CD4-positive, alpha-beta memory T cell (primary cell): ENCODE measurements at regions not wholly inside any gene's neighbourhood (a gene's known extent, or its start where the extent isn't known, plus 50 kb on each side); places are given as distances from the start of the nearest gene placed in this dataset.

Experiments
- CTCF ChIA-PET: fragments of 350-600 bp; sonication (Branson Sonifier 250); formaldehyde crosslinking; loops from one replicate; lab custom pipeline; 2021; ENCODE audit warnings: inconsistent platforms; ENCODE audit not compliant: partially characterized antibody; lab: Charles Lee
- POLR2A ChIA-PET: fragments of 350-600 bp; sonication (Branson Sonifier 250); formaldehyde crosslinking; loops from one replicate; lab custom pipeline; 2021; ENCODE audit not compliant: partially characterized antibody; lab: Charles Lee
- DNase-seq, 5 donors: peaks; one replicate each; pipeline versions ENCODE4 v3.0.0 to v3.0.0-alpha.2; 2020 to 2022; ENCODE audit warnings: mixed read lengths in 1 of 5
- H3K27ac ChIP-seq: one replicate; pipeline ENCODE4 v1.7.0; 2013; ENCODE audit warnings: low read depth, low read length
- H3K27me3 ChIP-seq: 2 replicates; pipeline ENCODE4 v1.7.0; 2013; ENCODE audit warnings: mild to moderate bottlenecking, low read length, moderate library complexity; ENCODE audit not compliant: insufficient read depth
- H3K36me3 ChIP-seq: 2 replicates; pipeline ENCODE4 v1.7.0; 2013; ENCODE audit warnings: mild to moderate bottlenecking, low read length, moderate library complexity; ENCODE audit not compliant: insufficient read depth
- H3K4me1 ChIP-seq: 2 replicates; pipeline ENCODE4 v1.7.0; 2013; ENCODE audit warnings: mild to moderate bottlenecking, low read length, moderate library complexity; ENCODE audit not compliant: insufficient read depth
- H3K4me3 ChIP-seq, 2 donors: one replicate each; pipeline ENCODE4 v1.7.0; 2013; ENCODE audit warnings: low read length in 2 of 2, mild to moderate bottlenecking in 1 of 2
- H3K9me3 ChIP-seq, 2 donors: one replicate each; pipeline ENCODE4 v1.7.0; 2013; ENCODE audit warnings: low read length in 2 of 2, control low read depth in 1 of 2; ENCODE audit not compliant: control insufficient read depth in 1 of 2
- H3K27ac Mint-ChIP-seq, 7 donors: one replicate each; pipeline ENCODE4 v1.8.0; 2020 to 2021; ENCODE audit warnings: mixed read lengths in 7 of 7, mild to moderate bottlenecking in 6 of 7, inconsistent platforms in 3 of 7, moderate library complexity in 3 of 7
- H3K27me3 Mint-ChIP-seq, 2 donors: one replicate each; pipeline ENCODE4 v1.8.0; 2020 to 2021; ENCODE audit warnings: mixed read lengths in 2 of 2
- H3K36me3 Mint-ChIP-seq, 2 donors: one replicate each; pipeline ENCODE4 v1.8.0; 2020 to 2021; ENCODE audit warnings: mixed read lengths in 2 of 2, inconsistent platforms in 1 of 2, mild to moderate bottlenecking in 1 of 2
- H3K4me1 Mint-ChIP-seq, 4 donors: one replicate each; pipeline ENCODE4 v1.8.0; 2020 to 2021; ENCODE audit warnings: mixed read lengths in 4 of 4, mild to moderate bottlenecking in 1 of 4
- H3K4me3 Mint-ChIP-seq, 8 donors: one replicate each; pipeline ENCODE4 v1.8.0; 2020 to 2021; ENCODE audit warnings: mixed read lengths in 8 of 8, mild to moderate bottlenecking in 7 of 8, moderate library complexity in 6 of 8, inconsistent platforms in 3 of 8
- H3K9me3 Mint-ChIP-seq, 8 donors: one replicate each; pipeline ENCODE4 v1.8.0; 2020 to 2021; ENCODE audit warnings: mixed read lengths in 8 of 8, mild to moderate bottlenecking in 5 of 8, inconsistent platforms in 3 of 8, moderate library complexity in 1 of 8
- intact Hi-C: fragments of 100-400 bp; cut with micrococcal nuclease; formaldehyde crosslinking; loops from one replicate; pipeline ENCODE4 v1.15.1; 2023

GRCh38 chr21:32141318-32141633, 137.6 kb downstream of the MIS18A start:
- ChIA-PET POLR2A (no interaction called here), CTCF (no interaction called here)
- Mint-ChIP-seq H3K9me3 (peaks cover 0 to 6% (median 0%) of the 10 kb centered on the region in 8 donors), H3K4me1 (peaks cover 0 to 2% (median 0%) of the 10 kb centered on the region in 4 donors), H3K4me3 (no peak overlapping the region), H3K36me3 (no peaks in the 10 kb centered on the region), H3K27me3 (peaks cover 1 to 8% of the 10 kb centered on the region in 2 donors), H3K27ac (no peak overlapping the region)
- H3K36me3 ChIP-seq: no peaks in the 10 kb centered on the region
- H3K4me3 ChIP-seq: no peak overlapping the region
- no peak overlapping the region for H3K27ac ChIP-seq
- intact Hi-C loops: no loop called here
- DNase-seq: no peak
- H3K27me3 ChIP-seq: no peaks in the 10 kb centered on the region
- H3K4me1 ChIP-seq: no peaks in the 10 kb centered on the region
- no peaks in the 10 kb centered on the region for H3K9me3 ChIP-seq

GRCh38 chr21:32140604-32141317, 138.1 kb downstream of the MIS18A start:
- CTCF ChIA-PET: no interaction called here

GRCh38 chr21:32140151-32140550, 138.7 kb downstream of the MIS18A start:
- H3K27ac ChIP-seq: no peak overlapping the region
- DNase-seq: no peak
- intact Hi-C loops: no loop called here
- Mint-ChIP-seq H3K36me3 (no peaks in the 10 kb centered on the region), H3K9me3 (peaks cover 0 to 11% (median 0%) of the 10 kb centered on the region in 8 donors), H3K4me1 (peaks cover 0 to 2% (median 0%) of the 10 kb centered on the region in 4 donors), H3K27ac (no peak overlapping the region), H3K27me3 (peaks cover 1 to 8% of the 10 kb centered on the region in 2 donors), H3K4me3 (no peak overlapping the region)
- no peaks in the 10 kb centered on the region for H3K9me3 ChIP-seq
- ChIA-PET CTCF (no interaction called here), POLR2A (no interaction called here)
- H3K4me3 ChIP-seq: no peak overlapping the region
- no peaks in the 10 kb centered on the region for H3K4me1 ChIP-seq
- no peaks in the 10 kb centered on the region for H3K36me3 ChIP-seq
- no peaks in the 10 kb centered on the region for H3K27me3 ChIP-seq

More at GRCh38 chr21:32140604-32141317, 138.1 kb downstream of the MIS18A start:
- Histone ChIP-seq H3K4me3 (no peak overlapping the region), H3K27ac (no peak overlapping the region), H3K4me1 (no peaks in the 10 kb centered on the region), H3K9me3 (no peaks in the 10 kb centered on the region), H3K27me3 (no peaks in the 10 kb centered on the region), H3K36me3 (no peaks in the 10 kb centered on the region)
- no peak overlapping the region for H3K27ac Mint-ChIP-seq
- peaks cover 1 to 8% of the 10 kb centered on the region in 2 donors for H3K27me3 Mint-ChIP-seq
- no peak for DNase-seq
- H3K4me3 Mint-ChIP-seq: no peak overlapping the region
- intact Hi-C loops: no loop called here
- H3K9me3 Mint-ChIP-seq: peaks cover 0 to 11% (median 0%) of the 10 kb centered on the region in 8 donors
- no peaks in the 10 kb centered on the region for H3K36me3 Mint-ChIP-seq
- POLR2A ChIA-PET: no interaction called here
- H3K4me1 Mint-ChIP-seq: peaks cover 0 to 2% (median 0%) of the 10 kb centered on the region in 4 donors

- H3K4me3 Mint-ChIP-seq: no peak overlapping the region
- Histone ChIP-seq H3K36me3 (no peaks in the 10 kb centered on the region), H3K27me3 (no peaks in the 10 kb centered on the region), H3K9me3 (no peaks in the 10 kb centered on the region), H3K27ac (no peak overlapping the region), H3K4me1 (no peaks in the 10 kb centered on the region), H3K4me3 (no peak overlapping the region)
- ChIA-PET CTCF (no interaction called here), POLR2A (no interaction called here)
- peaks cover 0 to 11% (median 0%) of the 10 kb centered on the region in 8 donors for H3K9me3 Mint-ChIP-seq
- H3K27ac Mint-ChIP-seq: no peak overlapping the region
- H3K36me3 Mint-ChIP-seq: no peaks in the 10 kb centered on the region
- intact Hi-C loops: no loop called here
- peaks cover 0 to 2% (median 0%) of the 10 kb centered on the region in 4 donors for H3K4me1 Mint-ChIP-seq
- peaks cover 1 to 8% of the 10 kb centered on the region in 2 donors for H3K27me3 Mint-ChIP-seq
- DNase-seq: no peak
Observed at GRCh38 chr21:32138658-32139057, 140.2 kb downstream of the MIS18A start.

- intact Hi-C loops: no loop called here
- POLR2A ChIA-PET: no interaction called here
- Histone ChIP-seq H3K27ac (no peak overlapping the region), H3K4me1 (no peaks in the 10 kb centered on the region), H3K36me3 (no peaks in the 10 kb centered on the region), H3K9me3 (no peaks in the 10 kb centered on the region), H3K4me3 (no peak overlapping the region), H3K27me3 (no peaks in the 10 kb centered on the region)
- Mint-ChIP-seq H3K27ac (no peak overlapping the region), H3K9me3 (peaks cover 0 to 11% (median 0%) of the 10 kb centered on the region in 8 donors), H3K4me1 (peaks cover 0 to 2% (median 0%) of the 10 kb centered on the region in 4 donors), H3K4me3 (no peak overlapping the region), H3K27me3 (peaks cover 1 to 8% of the 10 kb centered on the region in 2 donors), H3K36me3 (no peaks in the 10 kb centered on the region)
- CTCF ChIA-PET: no interaction called here
- DNase-seq: no peak
Observed at GRCh38 chr21:32137931-32138330, 140.9 kb downstream of the MIS18A start.

- CTCF ChIA-PET: no interaction called here
- POLR2A ChIA-PET: no interaction called here
- no peaks in the 10 kb centered on the region for H3K36me3 Mint-ChIP-seq
Observed at GRCh38 chr21:32137266-32137665, 141.6 kb downstream of the MIS18A start.

GRCh38 chr21:32136546-32136945, 142.3 kb downstream of the MIS18A start:
- Mint-ChIP-seq H3K36me3 (no peaks in the 10 kb centered on the region), H3K27me3 (peaks cover 0 to 5% of the 10 kb centered on the region in 2 donors), H3K9me3 (peaks cover 0 to 12% (median 0%) of the 10 kb centered on the region in 8 donors), H3K27ac (no peak overlapping the region), H3K4me1 (peaks cover 0 to 2% (median 0%) of the 10 kb centered on the region in 4 donors), H3K4me3 (no peak overlapping the region)
- Histone ChIP-seq H3K36me3 (no peaks in the 10 kb centered on the region), H3K27ac (no peak overlapping the region), H3K9me3 (no peaks in the 10 kb centered on the region), H3K4me3 (no peak overlapping the region), H3K27me3 (no peaks in the 10 kb centered on the region), H3K4me1 (no peaks in the 10 kb centered on the region)
- CTCF ChIA-PET: no interaction called here
- POLR2A ChIA-PET: no interaction called here
- no peak for DNase-seq
- intact Hi-C loops: no loop called here

More at GRCh38 chr21:32137266-32137665, 141.6 kb downstream of the MIS18A start:
- H3K27me3 Mint-ChIP-seq: peaks cover 1 to 7% of the 10 kb centered on the region in 2 donors
- H3K27me3 ChIP-seq: no peaks in the 10 kb centered on the region
- H3K9me3 Mint-ChIP-seq: peaks cover 0 to 11% (median 0%) of the 10 kb centered on the region in 8 donors
- no peak for DNase-seq
- H3K4me3 Mint-ChIP-seq: no peak overlapping the region
- no peaks in the 10 kb centered on the region for H3K4me1 ChIP-seq
- H3K27ac Mint-ChIP-seq: no peak overlapping the region
- intact Hi-C loops: no loop called here
- H3K4me1 Mint-ChIP-seq: peaks cover 0 to 2% (median 0%) of the 10 kb centered on the region in 4 donors
- no peaks in the 10 kb centered on the region for H3K9me3 ChIP-seq
- H3K27ac ChIP-seq: no peak overlapping the region
- H3K36me3 ChIP-seq: no peaks in the 10 kb centered on the region
- H3K4me3 ChIP-seq: no peak overlapping the region
